HUES6 (cell line): ENCODE measurements at regions not wholly inside any gene's neighbourhood (a gene's known extent, or its start where the extent isn't known, plus 50 kb on each side); places are given as distances from the start of the nearest gene placed in this dataset.
"Not testable (repeated sequence)": the region's sequence is repeated elsewhere in the genome, so short reads cannot be mapped to it uniquely, and the experiment has no call there.

Source experiments
- H3K27ac ChIP-seq: 2 replicates; pipeline ENCODE4 v1.7.0; 2013; ENCODE audit warnings: low read depth, mild to moderate bottlenecking, low read length, inconsistent platforms
- H3K27me3 ChIP-seq: 2 replicates; pipeline ENCODE4 v1.6.1; 2013; ENCODE audit warnings: low read length; ENCODE audit not compliant: control insufficient read depth, insufficient read depth
- H3K36me3 ChIP-seq: 2 replicates; pipeline ENCODE4 v1.6.1; 2013; ENCODE audit warnings: low read length; ENCODE audit not compliant: control insufficient read depth, insufficient read depth
- H3K4me1 ChIP-seq: 2 replicates; pipeline ENCODE4 v1.6.1; 2013; ENCODE audit warnings: low read length; ENCODE audit not compliant: control insufficient read depth, insufficient read depth
- H3K4me3 ChIP-seq: 2 replicates; pipeline ENCODE4 v1.5.1; 2013; ENCODE audit warnings: low read depth, low read length
- H3K9ac ChIP-seq: one replicate; pipeline ENCODE4 v1.6.1; 2013; ENCODE audit warnings: mild to moderate bottlenecking, low read length
- H3K9me3 ChIP-seq: 2 replicates; pipeline ENCODE4 v1.6.1; 2013; ENCODE audit warnings: low read depth, low read length; ENCODE audit not compliant: control insufficient read depth, insufficient read depth

GRCh38 chr3:166606988-166607387 is 769.8 kb upstream of the BCHE start:
- no peak overlapping the region for H3K27ac ChIP-seq

DNA sequence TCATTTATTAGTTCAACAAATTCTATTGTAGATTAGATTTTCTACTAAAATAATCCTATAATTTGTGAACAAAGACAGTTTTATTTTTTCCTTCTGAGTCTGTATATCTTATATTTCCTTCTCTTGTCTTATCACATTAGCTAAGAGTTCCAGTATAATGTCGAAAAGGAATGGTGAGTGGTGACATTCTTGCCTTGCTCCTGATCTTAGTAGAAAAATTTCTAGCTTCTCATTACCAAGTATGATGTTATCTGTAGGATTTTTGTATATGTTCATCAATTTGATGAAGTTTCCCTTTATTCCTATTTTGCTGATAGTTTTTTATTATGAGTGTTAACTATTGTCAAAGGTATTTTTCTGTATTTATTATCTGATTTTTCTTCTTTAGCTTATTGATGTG is 756.6 kb upstream of the BCHE start:
- Histone ChIP-seq H3K4me1 (no peaks in the 10 kb centered on the region), H3K27me3 (no peaks in the 10 kb centered on the region), H3K9me3 (no peaks in the 10 kb centered on the region), H3K27ac (no peak overlapping the region), H3K9ac (no peak overlapping the region), H3K36me3 (no peaks in the 10 kb centered on the region), H3K4me3 (no peak overlapping the region)

More at GRCh38 chr3:166606988-166607387, 769.8 kb upstream of the BCHE start:
- no peaks in the 10 kb centered on the region for H3K9me3 ChIP-seq
- H3K4me3 ChIP-seq = no peak overlapping the region
- no peak overlapping the region for H3K9ac ChIP-seq
- H3K36me3 ChIP-seq = no peaks in the 10 kb centered on the region
- H3K4me1 ChIP-seq = no peaks in the 10 kb centered on the region; the same call in 1 of the 2 replicates
- no peaks in the 10 kb centered on the region for H3K27me3 ChIP-seq

DNA sequence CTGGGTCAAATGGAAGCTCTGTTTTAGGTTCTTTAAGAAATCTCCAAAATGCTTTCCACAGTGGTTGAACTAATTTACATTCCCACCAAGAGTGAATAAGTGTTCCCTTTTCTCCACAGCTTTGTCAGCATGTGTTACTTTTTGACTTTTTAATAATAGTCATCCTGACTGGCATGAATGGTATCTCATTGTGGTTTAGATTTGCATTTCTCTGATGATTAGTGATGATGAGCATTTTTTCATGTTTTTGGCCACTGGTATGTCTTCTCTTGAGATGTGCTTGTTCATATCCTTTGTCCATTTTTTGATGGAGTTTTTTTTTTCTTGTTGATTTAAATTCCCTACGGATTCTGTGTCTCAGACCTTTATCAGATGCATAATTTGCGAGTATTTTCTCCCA is 745.0 kb upstream of the BCHE start:
- no peaks in the 10 kb centered on the region for H3K4me1 ChIP-seq
- H3K27me3 ChIP-seq = no peaks in the 10 kb centered on the region
- H3K27ac ChIP-seq = no peak overlapping the region
- no peak overlapping the region for H3K4me3 ChIP-seq
- no peaks in the 10 kb centered on the region for H3K36me3 ChIP-seq
- H3K9me3 ChIP-seq = no peaks in the 10 kb centered on the region
- no peak overlapping the region for H3K9ac ChIP-seq

DNA sequence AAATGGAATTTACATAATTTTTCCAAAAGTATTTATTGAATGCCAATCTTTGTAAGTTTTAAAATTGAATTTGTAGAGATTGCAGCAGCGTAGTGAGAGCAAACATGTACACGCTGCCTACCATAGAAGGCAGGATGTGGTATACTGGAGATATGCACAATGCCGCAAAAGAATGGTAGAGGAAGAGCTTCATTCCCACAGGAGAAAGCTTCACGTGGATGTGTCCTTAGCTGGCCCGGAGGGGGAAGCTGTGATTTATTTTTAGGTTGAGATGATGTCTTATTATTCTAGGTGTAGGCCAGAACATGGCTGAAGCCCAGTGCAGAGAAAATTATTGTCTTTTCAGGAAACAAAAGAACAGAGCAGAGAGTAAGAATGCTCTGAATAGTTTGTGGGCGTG is 743.3 kb upstream of the BCHE start:
- no peaks in the 10 kb centered on the region for H3K27me3 ChIP-seq
- H3K9me3 ChIP-seq = no peaks in the 10 kb centered on the region
- H3K27ac ChIP-seq = no peak overlapping the region
- no peaks in the 10 kb centered on the region for H3K4me1 ChIP-seq
- H3K9ac ChIP-seq = no peak overlapping the region
- H3K36me3 ChIP-seq = no peaks in the 10 kb centered on the region
- no peak overlapping the region for H3K4me3 ChIP-seq

DNA sequence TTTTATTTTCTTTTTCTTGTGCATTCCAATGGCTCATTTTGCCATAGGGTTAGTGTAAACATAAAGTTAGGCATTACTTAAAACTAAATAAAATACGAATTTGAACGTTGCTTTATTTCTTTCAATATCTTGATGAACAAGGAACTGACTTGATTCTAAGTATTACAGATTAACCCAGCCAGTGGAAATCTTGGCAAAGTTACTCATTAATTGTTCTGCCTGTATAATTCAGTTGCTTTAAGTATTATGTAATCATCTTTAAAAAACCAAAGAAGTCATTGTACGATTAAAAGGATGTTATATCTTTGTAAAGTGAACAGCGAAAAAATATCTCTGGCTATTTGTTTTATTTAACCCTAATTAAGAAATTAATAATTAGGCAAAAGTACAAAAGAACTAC is 737.9 kb upstream of the BCHE start:
- Histone ChIP-seq H3K4me3 (no peak overlapping the region), H3K9ac (no peak overlapping the region), H3K36me3 (no peaks in the 10 kb centered on the region), H3K27me3 (no peaks in the 10 kb centered on the region), H3K4me1 (no peaks in the 10 kb centered on the region), H3K27ac (no peak overlapping the region), H3K9me3 (peaks cover 10% of the 10 kb centered on the region)

GRCh38 chr3:166571686-166572085 is 734.5 kb upstream of the BCHE start:
- H3K27ac ChIP-seq = not testable (repeated sequence)

GRCh38 chr3:166570102-166570501 is 732.9 kb upstream of the BCHE start:
- no peak overlapping the region for H3K9ac ChIP-seq
- no peak overlapping the region for H3K27ac ChIP-seq
- no peaks in the 10 kb centered on the region for H3K36me3 ChIP-seq
- H3K4me3 ChIP-seq = no peak overlapping the region
- peaks cover 10% of the 10 kb centered on the region for H3K9me3 ChIP-seq
- no peaks in the 10 kb centered on the region for H3K4me1 ChIP-seq
- H3K27me3 ChIP-seq = no peaks in the 10 kb centered on the region

More at GRCh38 chr3:166571686-166572085, 734.5 kb upstream of the BCHE start:
- not testable (repeated sequence) for H3K27me3 ChIP-seq, H3K9ac ChIP-seq, H3K4me3 ChIP-seq, H3K9me3 ChIP-seq, H3K36me3 ChIP-seq, H3K4me1 ChIP-seq

GRCh38 chr3:166569589-166569988 is 732.4 kb upstream of the BCHE start:
- Histone ChIP-seq H3K36me3 (no peaks in the 10 kb centered on the region), H3K27me3 (no peaks in the 10 kb centered on the region), H3K9me3 (peaks cover 10% of the 10 kb centered on the region), H3K27ac (no peak overlapping the region), H3K9ac (no peak overlapping the region), H3K4me1 (no peaks in the 10 kb centered on the region), H3K4me3 (no peak overlapping the region)

DNA sequence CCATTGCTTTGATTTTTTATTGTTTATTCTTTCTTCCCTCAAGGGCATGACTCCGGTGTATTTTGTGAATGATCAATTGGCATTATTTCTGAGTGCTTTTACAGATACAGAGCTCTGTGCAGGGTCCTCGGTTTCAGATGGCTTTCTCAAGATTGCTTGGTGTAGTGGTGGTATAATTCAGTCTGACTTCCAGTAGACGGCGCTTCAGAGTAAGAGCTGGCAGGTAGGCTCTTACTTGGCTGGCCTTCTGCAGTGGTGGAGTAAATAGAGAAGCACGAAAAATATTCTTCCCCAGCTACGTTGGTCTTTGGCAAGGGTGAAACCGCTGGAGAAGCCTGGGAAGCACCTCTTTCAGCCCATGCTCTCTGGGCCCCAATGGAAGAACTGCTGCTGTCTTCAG is 723.0 kb upstream of the BCHE start:
- Histone ChIP-seq H3K4me3 (no peak overlapping the region), H3K27ac (no peak overlapping the region), H3K36me3 (no peaks in the 10 kb centered on the region), H3K27me3 (no peaks in the 10 kb centered on the region), H3K9ac (no peak overlapping the region), H3K9me3 (no peaks in the 10 kb centered on the region), H3K4me1 (no peaks in the 10 kb centered on the region)

- H3K27ac ChIP-seq = no peak overlapping the region
- H3K4me3 ChIP-seq = no peak overlapping the region
- H3K9me3 ChIP-seq = no peaks in the 10 kb centered on the region
- no peaks in the 10 kb centered on the region for H3K36me3 ChIP-seq
- no peak overlapping the region for H3K9ac ChIP-seq
- H3K27me3 ChIP-seq = no peaks in the 10 kb centered on the region
- no peaks in the 10 kb centered on the region for H3K4me1 ChIP-seq
Observed at GRCh38 chr3:166556955-166557354, 719.7 kb upstream of the BCHE start.

GRCh38 chr3:166554023-166554422 is 716.8 kb upstream of the BCHE start:
- Histone ChIP-seq H3K9ac (no peak overlapping the region), H3K9me3 (no peaks in the 10 kb centered on the region), H3K4me3 (no peak overlapping the region), H3K4me1 (no peaks in the 10 kb centered on the region), H3K36me3 (no peaks in the 10 kb centered on the region), H3K27ac (no peak overlapping the region), H3K27me3 (no peaks in the 10 kb centered on the region)

GRCh38 chr3:166533740-166534139 is 696.5 kb upstream of the BCHE start:
- Histone ChIP-seq H3K36me3 (no peaks in the 10 kb centered on the region), H3K27ac (no peak overlapping the region), H3K4me1 (no peaks in the 10 kb centered on the region), H3K4me3 (no peak overlapping the region), H3K9ac (no peak overlapping the region), H3K27me3 (no peaks in the 10 kb centered on the region), H3K9me3 (peaks cover 22% of the 10 kb centered on the region)
